ENCODE measurements at regions not wholly inside any gene's neighbourhood (a gene's known extent, or its start where the extent isn't known, plus 50 kb on each side); places are given as distances from the start of the nearest gene placed in this dataset.

DNA sequence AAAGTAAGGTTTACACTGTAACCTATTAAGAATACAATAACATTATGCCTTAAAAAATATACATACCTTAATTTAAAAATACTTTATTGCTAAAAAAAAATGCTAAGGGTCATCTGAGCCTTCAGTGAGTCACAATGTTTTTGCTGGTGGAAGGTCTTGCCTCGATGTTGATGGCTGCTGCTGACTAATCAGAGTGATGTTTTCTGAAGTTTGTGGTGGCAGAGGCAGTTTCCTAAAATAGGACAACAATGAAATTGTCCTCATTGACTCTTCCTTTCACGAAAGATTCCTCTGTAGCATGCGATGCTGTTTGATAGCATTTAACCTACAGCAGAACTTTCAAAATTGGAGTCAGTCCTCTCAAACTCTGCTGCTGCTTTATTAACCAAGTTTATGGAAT is 97.6 kb downstream of the FAT3 start:
- DNase-seq, result no peak

DNA sequence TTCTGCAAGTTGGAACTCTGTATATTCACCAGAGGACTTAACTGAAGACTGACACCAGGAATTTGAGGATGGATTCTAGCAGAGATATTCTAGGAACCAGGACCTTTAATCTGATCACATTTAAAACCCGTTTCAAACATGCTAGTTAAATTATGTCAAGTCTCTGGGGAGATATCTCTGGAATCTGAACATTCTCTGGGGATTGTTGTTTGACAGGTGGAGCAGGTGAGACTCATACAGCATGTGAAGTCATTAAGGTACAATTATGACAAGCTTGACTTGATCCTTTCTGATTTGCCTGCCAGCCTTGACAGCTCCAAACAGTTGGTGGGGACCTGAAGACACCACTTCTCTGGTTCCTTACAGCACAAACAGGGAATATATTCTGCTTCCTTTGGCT is 100.3 kb downstream of the FAT3 start:
- DNase-seq, result no peak

DNA sequence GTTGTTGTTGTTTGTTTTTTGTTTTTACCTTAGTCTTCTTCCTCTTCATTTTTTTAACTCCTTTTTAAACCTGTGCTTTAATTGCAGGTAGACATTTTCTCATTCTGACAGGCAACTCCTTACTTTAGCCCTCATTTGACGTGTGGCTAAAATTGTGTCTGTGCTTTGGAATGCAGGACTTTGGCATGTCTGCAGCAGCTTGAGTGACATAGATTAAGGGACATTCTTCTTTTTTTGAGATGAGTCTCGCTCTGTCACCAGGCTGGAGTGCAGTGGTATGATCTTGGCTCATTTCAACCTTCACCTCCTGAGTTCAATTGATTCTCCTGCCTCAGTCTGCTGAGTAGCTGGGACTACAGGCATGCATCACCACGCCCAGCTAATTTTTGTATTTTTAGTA is 100.8 kb downstream of the FAT3 start:
- no peak for DNase-seq

DNA sequence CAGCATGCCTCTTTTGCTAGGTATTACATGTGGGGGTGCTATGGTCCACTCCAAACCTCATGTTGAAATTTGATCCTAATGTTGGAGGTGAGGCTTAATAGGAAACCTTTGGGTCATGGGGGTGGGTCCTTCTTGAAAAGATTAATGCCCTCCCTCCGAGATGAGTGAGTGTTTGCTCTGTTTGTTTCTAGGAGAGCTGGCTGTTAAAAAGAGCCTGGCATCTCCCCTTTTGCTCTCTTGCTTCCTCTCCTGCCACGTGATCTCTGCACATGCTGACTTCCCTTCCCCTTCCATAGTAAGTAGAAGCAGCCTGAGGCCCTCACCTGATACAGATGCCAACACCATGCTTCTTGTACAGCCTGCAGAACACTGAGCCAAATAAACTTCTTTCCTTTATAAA is 104.5 kb downstream of the FAT3 start:
- no peak for DNase-seq

DNA sequence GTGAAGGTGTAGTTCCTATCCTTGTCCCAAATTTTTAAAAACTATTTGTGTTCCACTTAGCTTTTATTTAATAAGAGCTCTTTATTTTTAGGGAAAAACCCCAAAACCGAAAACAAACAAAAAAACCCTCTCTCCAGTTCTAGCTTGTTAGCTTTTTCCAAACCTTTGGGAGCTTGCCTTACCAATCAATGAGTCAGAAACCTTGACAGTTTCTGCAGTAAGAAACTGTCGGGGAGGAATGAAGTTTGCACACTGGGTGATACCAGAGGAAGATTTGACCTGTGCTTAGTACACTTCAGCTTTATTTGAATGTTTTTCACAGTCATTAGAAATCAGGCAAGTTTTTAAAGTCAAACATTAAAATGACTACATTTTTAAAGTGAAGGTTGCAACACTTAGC is 105.0 kb downstream of the FAT3 start:
- no peak for DNase-seq

DNA sequence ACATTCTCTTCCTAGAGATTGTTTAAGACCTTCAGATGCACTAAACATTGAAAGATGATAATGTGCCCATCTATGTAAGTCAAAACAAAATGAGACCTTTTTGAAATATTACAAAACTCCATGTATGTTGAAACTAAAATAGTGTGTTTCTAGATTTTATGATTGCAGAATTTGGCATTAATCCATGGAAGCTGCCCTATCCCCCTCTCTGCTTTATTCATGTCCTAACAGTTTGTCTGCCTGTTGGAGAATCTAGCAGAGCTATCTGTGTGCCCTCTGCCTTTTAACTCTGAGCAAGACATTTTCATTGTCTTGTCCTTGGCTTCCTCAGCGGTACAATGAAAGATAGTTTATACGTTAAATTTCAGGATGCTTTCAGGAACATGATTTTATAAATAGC is 105.5 kb downstream of the FAT3 start:
- DNase-seq, result no peak

DNA sequence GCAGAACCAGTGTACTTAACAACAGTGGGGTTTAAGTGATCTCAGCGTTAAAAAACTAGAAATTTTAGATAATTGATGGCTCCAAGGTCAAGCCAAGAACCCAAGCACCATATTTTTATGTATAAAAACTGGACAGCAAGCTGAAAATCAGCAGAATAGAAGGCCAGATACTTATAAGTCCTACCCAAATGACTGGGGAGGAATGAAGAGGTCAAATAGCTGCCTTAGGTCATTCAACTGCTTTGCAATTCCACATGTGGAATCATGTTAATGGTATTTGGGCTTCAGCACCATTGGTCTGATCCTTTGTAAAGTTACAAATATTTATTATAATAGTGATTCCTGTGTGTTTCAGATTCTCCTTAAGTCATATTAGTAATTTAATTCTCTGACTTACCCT is 108.4 kb downstream of the FAT3 start:
- DNase-seq, result no peak

DNA sequence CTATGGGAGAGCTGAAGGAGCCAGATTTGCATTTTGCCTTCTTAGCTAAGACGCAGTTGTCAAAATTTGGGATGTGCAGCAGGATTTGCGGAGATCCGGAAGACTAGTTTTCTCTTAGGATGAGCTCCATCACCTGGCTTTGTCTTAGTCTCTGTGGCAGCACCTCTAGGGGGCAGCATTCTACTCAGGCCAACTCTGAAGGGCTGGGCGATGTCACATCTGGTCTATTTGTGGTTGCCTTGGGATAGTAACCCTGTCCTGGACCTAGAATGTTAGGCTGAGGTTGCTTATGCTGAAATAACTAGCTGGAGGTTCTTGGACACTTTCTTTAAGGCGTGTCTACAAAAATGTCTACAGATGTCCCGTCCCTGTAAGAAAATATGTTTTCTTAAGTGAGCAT is 116.2 kb downstream of the FAT3 start:
- DNase-seq, result no peak

DNA sequence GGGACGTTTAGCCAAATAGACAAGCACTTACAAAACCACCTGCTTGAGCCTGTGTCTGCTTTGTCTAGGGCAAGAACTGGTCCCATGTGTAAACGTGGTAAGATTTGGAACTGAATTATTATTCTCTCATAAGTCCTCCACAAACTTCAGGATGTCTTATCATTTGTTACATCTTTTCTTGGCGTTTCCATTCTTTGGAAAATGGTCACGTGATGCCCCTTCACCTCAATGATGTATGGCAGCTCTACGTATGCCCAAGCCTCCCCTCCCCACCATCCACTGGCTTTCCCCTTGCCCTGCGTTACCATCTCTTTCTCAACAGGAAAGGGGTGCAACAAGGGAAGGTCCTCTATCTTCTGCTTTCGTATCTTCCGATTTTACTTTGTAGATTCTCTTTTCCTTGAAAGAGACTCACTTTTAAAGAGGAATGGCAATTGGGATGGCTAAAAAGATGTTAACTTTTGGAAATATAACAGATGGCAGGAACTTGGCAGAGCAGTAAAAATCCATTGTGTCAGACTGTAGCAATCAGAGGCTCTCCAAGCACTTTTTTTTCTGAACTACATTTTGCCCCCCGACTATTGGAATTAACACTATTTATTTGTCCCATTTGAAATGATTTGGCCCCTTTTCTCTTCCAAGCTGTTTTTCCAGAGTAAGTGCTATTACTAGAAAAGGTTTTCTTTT is 117.6 kb downstream of the FAT3 start:
- no peak for DNase-seq

DNA sequence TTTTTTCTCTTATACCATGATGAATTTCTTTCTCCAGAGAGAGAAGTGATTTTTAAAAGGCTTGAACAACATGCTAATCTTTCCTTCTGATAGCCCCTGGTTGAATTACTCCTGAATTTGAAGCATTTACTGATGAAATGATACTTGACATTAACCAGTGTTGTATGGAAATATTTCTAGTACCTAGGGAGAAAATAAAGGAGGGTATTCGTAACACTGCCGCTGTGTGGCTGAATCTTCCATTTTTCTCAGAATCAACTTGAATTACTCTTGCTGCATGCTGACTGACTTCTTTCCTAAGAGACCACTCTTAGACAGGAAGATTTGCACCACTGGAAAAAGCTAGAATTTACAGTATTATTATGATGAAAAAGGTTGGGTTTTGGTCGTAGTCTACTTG is 118.3 kb downstream of the FAT3 start:
- DNase-seq, result no peak

DNA sequence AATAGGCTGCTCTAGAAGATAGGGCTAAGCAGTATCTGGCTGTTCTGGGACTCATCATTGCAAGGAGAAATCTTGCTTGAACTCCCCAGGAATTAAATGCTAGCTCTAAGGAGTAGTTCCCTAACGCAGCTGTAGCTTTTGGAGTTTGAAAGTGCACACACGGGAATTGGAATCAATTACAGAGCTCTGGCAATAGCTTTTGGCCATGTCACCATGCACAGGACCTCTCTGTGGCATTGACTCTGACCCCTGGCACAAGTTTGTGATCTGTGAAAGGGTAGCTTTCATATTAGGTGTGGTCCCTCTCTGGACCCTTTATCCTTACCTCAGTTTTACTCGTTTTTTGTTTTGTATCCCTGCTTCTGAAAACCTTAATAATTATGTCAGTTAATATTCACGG is 121.6 kb downstream of the FAT3 start:
- no peak for DNase-seq

DNA sequence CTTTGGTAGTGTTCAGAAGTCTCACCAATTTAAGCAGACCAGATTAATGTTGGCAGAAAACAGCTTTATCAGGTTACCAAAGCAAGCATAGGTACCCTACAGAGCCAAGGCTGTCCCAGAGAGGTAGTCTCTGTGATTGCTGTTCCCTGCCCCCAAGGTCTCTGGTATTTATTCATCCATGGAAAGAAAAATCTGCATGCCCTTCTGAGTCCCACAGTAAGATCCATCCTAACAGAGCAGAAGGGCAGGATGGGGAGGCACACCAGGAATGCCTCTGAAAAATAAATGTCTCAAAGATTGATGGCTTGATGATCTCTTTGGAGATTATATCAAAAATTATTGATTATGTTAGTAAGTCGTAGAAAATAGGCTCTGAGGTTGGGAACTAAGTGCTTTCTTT is 122.8 kb downstream of the FAT3 start:
- DNase-seq, result no peak

DNA sequence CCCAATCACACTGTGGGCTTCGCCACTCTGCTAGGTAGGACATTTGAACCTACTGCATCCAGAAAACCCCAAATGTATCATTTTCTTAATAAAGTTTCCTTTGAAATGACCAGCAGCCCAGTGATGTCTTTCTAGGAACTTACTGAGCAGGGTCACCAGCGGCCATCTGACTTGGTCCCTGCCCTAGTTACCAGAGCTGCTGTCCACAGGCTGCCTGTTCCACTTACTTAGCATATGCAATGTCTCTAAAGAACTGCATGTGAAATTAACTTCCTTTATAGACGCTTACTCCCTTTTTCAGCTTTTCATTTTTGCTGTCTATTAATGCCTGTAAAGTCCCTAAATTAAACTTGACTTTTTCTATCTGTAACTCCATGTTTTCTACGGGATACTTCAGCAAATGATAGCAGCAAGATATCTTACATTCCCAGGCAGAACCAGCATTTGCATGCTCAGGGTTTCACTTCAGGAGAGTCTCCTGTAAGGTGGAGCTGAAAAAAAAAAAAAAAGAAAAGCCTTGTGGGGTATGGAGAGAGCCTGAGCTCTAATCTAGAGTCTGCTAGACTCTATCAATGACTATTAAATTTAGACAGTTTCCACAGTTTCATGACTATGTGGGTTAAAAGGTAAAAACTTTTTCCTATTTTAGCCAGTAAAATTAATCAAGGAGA is 125.0 kb downstream of the FAT3 start:
- no peak for DNase-seq

DNA sequence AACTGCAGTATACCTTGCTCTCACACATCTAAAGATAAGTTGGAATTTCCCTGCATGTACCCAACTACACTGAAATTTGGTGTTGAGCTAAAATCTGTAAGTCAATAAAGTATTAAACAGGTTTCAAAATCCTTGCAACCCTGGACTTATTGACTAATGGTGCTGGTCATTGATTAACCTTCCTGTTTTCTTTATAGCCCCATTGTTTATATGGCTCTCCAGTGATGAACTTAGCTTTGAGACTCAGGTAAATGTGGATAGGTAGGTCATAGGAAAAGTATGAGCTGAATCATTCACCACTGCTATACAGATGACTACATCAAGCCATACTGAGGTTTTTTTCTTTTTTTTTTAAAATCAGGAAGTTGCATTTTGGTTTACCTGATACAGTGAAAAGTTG is 132.7 kb downstream of the FAT3 start:
- no peak for DNase-seq

DNA sequence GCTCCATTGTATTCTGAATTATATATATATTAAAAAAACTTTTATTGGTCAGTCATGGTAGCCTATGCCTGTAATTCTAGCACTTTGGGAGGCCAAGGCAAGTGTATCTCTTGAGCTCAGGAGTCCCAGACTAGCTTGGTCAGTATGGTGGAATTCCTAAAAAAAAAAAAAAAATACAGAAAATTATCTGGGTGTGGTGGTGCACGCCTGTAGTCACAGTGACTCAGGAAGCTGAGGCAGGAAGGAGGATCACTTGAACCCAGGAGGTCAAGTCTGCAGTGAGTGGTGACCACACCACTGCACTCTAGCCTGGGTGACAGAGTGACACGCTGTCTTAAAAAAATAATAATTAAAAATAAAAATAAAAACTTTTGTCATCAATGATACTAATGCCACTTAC is 133.2 kb downstream of the FAT3 start:
- DNase-seq, result no peak

DNA sequence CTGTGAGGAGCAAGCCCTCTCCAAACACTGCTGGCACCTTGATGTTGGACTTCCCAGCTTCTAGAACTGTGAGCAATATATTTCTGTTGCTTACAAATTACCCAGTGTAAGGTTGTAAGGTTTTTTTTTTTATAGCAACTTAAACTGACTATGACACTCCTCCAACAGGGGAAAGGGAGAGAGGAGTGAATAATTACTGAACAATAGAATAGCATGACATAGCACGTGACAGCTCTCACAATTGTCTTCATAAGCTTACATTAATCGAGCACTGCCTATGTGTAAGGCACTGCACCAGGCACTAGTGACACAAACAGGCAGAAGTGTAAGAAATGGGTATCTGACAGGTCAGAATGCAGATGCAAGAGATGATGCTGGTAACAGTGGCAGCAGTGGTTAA is 136.9 kb downstream of the FAT3 start:
- DNase-seq, result no peak

DNA sequence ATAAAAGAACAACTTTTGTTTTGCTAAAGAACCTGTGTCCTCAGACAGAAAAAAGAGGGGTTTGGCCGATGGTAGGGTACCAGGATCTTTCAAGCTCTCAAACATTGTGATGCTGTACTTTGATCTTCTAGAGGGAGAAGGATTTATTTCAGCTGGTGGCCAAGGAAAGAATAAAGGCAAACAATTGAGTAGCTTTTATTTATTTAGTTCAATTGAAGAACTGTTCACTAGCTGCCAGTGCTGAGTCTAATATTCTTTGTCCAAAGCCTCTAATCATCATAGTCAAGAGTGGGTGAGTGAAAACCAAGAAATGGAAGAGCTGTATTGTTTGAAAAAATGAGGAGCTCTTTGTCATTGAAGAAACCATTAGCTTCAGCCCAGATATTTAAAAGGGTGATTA is 138.4 kb downstream of the FAT3 start:
- no peak for DNase-seq

DNA sequence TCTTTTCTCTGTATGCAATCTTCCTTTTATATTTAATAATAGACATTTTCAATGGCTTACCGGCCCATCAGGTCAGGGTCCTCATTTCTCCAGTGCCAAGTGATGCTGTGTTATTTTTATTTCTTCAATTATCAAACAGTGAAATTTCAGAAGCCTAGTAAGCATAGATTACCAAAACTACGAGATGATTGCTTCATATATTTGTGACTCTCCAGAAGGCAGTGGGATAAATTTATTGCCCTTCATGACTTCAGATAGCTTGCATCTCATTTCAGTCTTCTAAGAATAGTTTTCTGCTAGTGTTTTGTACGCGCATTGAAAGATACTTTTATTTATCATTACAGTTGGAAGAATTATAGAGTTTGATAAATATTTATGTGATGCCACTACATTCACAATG is 139.6 kb downstream of the FAT3 start:
- no peak for DNase-seq

DNA sequence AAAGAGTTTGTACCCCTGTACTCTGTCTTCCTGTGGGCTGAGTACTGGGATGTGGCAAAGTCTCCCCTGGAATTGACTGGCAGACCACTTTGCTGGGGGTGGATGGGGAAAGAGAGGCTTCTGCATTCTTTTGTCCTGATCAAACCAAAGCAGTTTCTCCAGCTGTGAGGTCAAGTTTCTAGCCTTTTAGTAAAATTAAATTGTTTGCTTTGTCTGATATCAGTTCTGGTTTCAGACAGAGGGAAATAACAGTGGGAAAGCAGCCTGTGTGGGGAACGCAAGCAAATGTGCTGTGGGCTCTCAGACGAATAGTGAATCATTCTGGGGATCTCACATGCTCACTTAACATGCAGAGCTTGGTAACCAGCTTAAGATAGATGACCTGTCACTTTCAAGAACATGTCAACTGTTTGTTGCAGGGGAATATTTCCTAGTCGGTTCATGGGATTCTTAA is 151.6 kb downstream of the FAT3 start:
- no peak for DNase-seq

DNA sequence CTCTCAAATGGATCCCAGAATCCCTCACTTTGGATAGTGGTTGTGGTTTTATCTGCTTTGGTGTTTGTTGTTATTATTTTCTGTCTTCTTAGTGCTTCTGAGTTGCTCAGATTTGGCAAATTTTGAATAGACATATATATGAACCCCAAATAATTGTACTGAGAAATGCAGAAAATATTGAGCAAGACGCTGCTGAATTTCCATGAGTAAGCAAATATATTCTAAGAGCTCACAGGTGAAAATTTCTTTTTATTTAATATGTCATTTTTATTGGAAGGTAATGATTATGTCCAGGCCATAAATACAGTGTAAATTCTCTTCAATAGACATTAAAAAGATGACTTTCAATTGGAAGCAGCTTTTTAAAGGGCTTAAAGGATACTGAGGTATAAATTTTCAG is 152.1 kb downstream of the FAT3 start:
- DNase-seq, result no peak

DNA sequence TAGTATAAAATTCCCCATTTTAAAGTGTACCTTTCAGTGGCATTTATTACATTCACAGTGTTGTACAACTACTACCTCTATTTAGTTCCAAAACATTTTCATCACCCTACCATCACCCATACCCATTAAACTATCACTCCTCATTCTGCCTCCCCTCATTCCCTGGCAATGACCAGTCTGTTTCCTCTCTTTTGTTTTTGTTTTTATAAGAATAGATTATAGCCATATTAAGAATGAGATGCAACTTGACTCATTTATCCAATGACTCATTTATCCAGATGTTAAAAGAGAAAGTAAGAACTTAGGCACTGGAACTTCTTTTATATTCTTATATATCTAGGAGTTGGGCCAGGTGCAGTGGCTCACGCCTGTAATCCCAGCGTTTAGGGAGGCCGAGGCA is 156.3 kb downstream of the FAT3 start:
- no peak for DNase-seq

DNA sequence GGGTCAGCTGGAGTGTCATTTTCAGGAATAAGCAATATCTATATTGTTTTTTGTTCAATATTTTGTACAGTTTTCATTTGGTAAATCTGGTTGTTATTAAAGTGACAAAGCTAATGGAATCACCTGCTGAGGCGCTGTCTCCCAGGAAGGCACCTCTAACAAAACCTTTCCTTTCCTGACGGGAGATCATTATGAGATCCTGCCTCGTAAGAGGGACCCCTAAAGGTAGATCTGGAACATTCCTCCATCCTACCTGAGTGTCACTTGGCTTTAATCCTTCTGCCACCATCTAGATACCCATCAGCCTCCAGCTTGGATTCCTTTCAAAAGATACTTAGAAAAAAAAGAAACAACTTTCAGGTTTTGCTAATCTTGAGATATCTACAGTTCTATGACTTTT is 157.7 kb downstream of the FAT3 start:
- DNase-seq, result no peak

DNA sequence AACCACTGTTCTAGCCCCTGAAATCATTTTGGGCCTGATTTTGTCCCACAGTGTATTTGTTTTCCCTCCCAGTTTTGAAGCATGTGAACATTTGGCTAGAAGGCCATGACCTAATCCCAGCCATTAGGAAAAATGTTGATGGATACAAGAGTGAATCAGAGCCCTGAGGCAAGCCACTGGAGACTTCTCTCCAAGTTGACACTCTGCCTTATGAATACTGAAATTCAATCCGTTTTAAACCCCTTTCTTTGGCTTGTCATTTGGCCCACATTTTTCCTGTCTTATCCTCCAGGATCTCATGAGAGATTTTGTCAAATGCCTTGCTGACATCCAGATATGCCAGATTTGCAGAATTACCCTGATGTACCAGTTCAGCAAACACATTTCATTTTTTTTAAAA is 158.8 kb downstream of the FAT3 start:
- DNase-seq, result no peak

DNA sequence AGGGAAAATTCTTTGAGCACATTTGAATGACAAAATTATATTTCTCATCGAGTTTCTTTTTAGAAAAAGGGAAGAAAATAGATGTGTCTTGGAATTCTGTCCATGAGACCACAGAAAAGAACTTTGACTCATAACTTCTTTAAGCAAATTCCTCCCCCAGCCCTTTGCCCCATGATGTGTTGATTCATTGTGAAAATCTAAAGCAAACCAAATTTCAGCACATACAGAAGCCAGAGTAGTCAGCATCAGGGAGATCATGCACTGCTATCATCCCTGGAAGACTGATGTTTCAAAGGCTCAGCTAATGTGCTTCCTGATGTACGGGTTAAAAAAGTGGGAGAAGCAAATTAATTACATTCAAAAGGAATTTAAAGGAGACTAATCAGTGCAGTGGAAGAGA is 159.7 kb downstream of the FAT3 start:
- DNase-seq, result no peak

DNA sequence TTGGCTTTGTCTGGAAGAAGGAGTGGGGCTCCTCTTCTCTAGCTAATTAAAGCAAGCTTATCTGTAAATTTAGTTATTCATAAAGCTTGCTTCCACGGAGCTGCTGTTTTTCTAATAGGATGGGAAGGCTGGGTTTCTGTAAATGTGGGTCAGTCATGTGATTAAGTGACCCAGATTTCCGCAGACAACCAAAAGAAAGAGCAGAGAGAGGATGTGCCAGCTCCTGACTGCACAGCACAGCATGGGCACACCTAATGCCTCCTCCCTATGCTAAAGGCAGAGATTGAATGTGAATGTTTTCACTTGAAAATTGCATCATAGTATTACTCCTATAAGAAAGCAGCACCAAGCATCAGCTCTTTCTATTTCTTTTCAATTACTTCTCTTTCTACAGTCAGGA is 160.2 kb downstream of the FAT3 start:
- no peak for DNase-seq

Data from CD4-positive, alpha-beta T cell treated with Interleukin-10 for 1 hour (primary cell).